SK-N-SH (cell line): ENCODE measurements at regions not wholly inside any gene's neighbourhood (a gene's known extent, or its start where the extent isn't known, plus 50 kb on each side); places are given as distances from the start of the nearest gene placed in this dataset.

ENCODE experiments used
- CTCF ChIA-PET: fragments of 300-600, 350-600 bp; formaldehyde crosslinking; extraction: SDS; loops from one replicate; lab custom pipeline; 2021; lab: Yijun Ruan, JAX
- POLR2A ChIA-PET: fragments of 350-600 bp; sonication (Branson Sonifier 250); formaldehyde crosslinking; extraction: SDS; loops from one replicate; lab custom pipeline; 2020; ENCODE audit warnings: antibody characterized with exemption, inconsistent platforms; lab: Yijun Ruan, JAX
- DNase-seq: peaks from one replicate; pipeline ENCODE4 v3.0.0; 2012
- H2AFZ ChIP-seq: fragments of 200-600 bp; sonication (generic); 2 replicates; pipeline ENCODE4 v1.8.1; 2016; ENCODE audit warnings: antibody characterized with exemption, mild to moderate bottlenecking, low read depth
- H3F3A ChIP-seq: fragments of 200-600 bp; sonication (generic); replicated peaks from 2 replicates; pipeline ENCODE3; 2016; ENCODE audit warnings: antibody characterized with exemption, mild to moderate bottlenecking; ENCODE audit not compliant: insufficient read depth
- H3K27ac ChIP-seq, 2 experiments: fragments of 200-500 bp in 1 of 2; fragments of 200-600 bp in 1 of 2; sonication (Bioruptor generic) in 1 of 2; sonication (generic), shearing (Covaris generic) in 1 of 2; 2 replicates each; pipeline versions ENCODE4 v1.5.1 to v1.6.1; 2014 to 2016; ENCODE audit warnings: low read depth in 2 of 2, inconsistent platforms in 1 of 2, low read length in 1 of 2, mild to moderate bottlenecking in 1 of 2, mixed read lengths in 1 of 2
- H3K27me3 ChIP-seq: fragments of 200-600 bp; sonication (generic), shearing (Covaris generic); 2 replicates; pipeline ENCODE4 v1.6.1; 2016; ENCODE audit warnings: mixed run types; ENCODE audit not compliant: insufficient read depth
- H3K36me3 ChIP-seq, 2 experiments: fragments of 200-500 bp in 1 of 2; fragments of 200-600 bp in 1 of 2; sonication (Bioruptor generic) in 1 of 2; sonication (generic) in 1 of 2; replicated peaks in 1 of 2; 2 replicates each; pipeline versions ENCODE3 to v1.5.1; 2014 to 2016; ENCODE audit warnings: low read length in 1 of 2, mild to moderate bottlenecking in 1 of 2; ENCODE audit not compliant: insufficient read depth in 2 of 2, control insufficient read depth in 1 of 2
- H3K4me1 ChIP-seq, 2 experiments: fragments of 200-500 bp in 1 of 2; fragments of 200-600 bp in 1 of 2; sonication (Bioruptor generic) in 1 of 2; sonication (generic), shearing (Covaris generic) in 1 of 2; 2 replicates each; pipeline versions ENCODE4 v1.5.1 to v1.6.1; 2014 to 2016; ENCODE audit warnings: low read depth in 1 of 2, low read length in 1 of 2, mixed run types in 1 of 2; ENCODE audit not compliant: insufficient read depth in 2 of 2, control insufficient read depth in 1 of 2
- H3K4me2 ChIP-seq: fragments of 200-600 bp; sonication (generic), shearing (Covaris generic); 2 replicates; pipeline ENCODE4 v1.6.1; 2017; ENCODE audit warnings: mixed run types
- H3K4me3 ChIP-seq, 2 experiments: fragments of 200-500 bp in 1 of 2; fragments of 200-600 bp in 1 of 2; sonication (Bioruptor generic) in 1 of 2; sonication (generic), shearing (Covaris generic) in 1 of 2; 2 replicates each; pipeline versions ENCODE4 v1.5.1 to v1.8.1; 2014 to 2016; ENCODE audit warnings: low read depth in 2 of 2, inconsistent platforms in 1 of 2, low read length in 1 of 2, mild to moderate bottlenecking in 1 of 2, mixed read lengths in 1 of 2, moderate library complexity in 1 of 2
- H3K79me2 ChIP-seq: fragments of 200-600 bp; sonication (generic); 2 replicates; pipeline ENCODE4 v1.8.1; 2017; ENCODE audit warnings: mild to moderate bottlenecking; ENCODE audit not compliant: insufficient read depth
- H3K9ac ChIP-seq: fragments of 200-600 bp; sonication (generic); 2 replicates; pipeline ENCODE4 v1.6.1; 2017; ENCODE audit warnings: mixed run types
- H3K9me2 ChIP-seq: fragments of 200-600 bp; sonication (generic); 2 replicates; pipeline ENCODE4 v1.6.1; 2017; ENCODE audit warnings: mixed run types
- H3K9me3 ChIP-seq: fragments of 200-600 bp; sonication (generic); 2 replicates; pipeline ENCODE4 v1.6.1; 2017; ENCODE audit warnings: mixed run types, mild to moderate bottlenecking, moderate library complexity
- H4K20me1 ChIP-seq: fragments of 200-600 bp; sonication (generic); 2 replicates; pipeline ENCODE4 v1.6.1; 2017; ENCODE audit warnings: mild to moderate bottlenecking, mixed run types; ENCODE audit not compliant: insufficient read depth
- CHD2 ChIP-seq: fragments of 150-350 bp; IDR thresholded peaks from 2 replicates; pipeline ENCODE4 v1.6.1; 2018; ENCODE audit warnings: low read length; ENCODE audit not compliant: partially characterized antibody
- ELF1 ChIP-seq: IDR thresholded peaks from 2 replicates; pipeline ENCODE4 v1.4.0; 2012
- EZH2phosphoT487 ChIP-seq: fragments of 200-600 bp; sonication (generic); IDR thresholded peaks from 2 replicates; pipeline ENCODE4 v1.6.1; 2017; ENCODE audit warnings: low read depth, mixed run types, mild to moderate bottlenecking, antibody characterized with exemption, moderate library complexity, borderline replicate concordance
- GABPA ChIP-seq: IDR thresholded peaks from 2 replicates; pipeline ENCODE4 v1.4.0; 2012; ENCODE audit warnings: low read depth, mild to moderate bottlenecking
- GATA2 ChIP-seq: sonication (generic); formaldehyde crosslinking; IDR thresholded peaks from 2 replicates; pipeline ENCODE4 v1.5.0; 2020; ENCODE audit warnings: mild to moderate bottlenecking, missing genetic modification reagents
- JUND ChIP-seq: IDR thresholded peaks from 2 replicates; pipeline ENCODE4 v1.4.0; 2012
- MAX ChIP-seq: IDR thresholded peaks from 2 replicates; pipeline ENCODE4 v1.4.0; 2012; ENCODE audit warnings: low read depth
- MEF2A ChIP-seq: IDR thresholded peaks from 2 replicates; pipeline ENCODE4 v1.4.0; 2012; ENCODE audit warnings: low read depth, borderline replicate concordance
- MXI1 ChIP-seq: IDR thresholded peaks from 2 replicates; pipeline ENCODE4 v1.6.1; 2012; ENCODE audit warnings: mild to moderate bottlenecking, low read depth, low read length, improper control_type of control experiment
- NFIC ChIP-seq: IDR thresholded peaks from 2 replicates; pipeline ENCODE4 v1.4.0; 2012; ENCODE audit warnings: borderline replicate concordance
- PBX3 ChIP-seq: IDR thresholded peaks from 2 replicates; pipeline ENCODE4; 2012
- POLR2AphosphoS5 ChIP-seq: IDR thresholded peaks from 2 replicates; pipeline ENCODE4 v1.6.1; 2012; ENCODE audit warnings: low read depth, low read length
- RCOR1 ChIP-seq: fragments of 150-350 bp; IDR thresholded peaks from 2 replicates; pipeline ENCODE4 v1.6.1; 2017; ENCODE audit warnings: antibody characterized with exemption, low read length
- TAF1 ChIP-seq: IDR thresholded peaks from 2 replicates; pipeline ENCODE4 v1.6.1; 2012; ENCODE audit warnings: low read depth, mild to moderate bottlenecking, low read length, moderate library complexity, borderline replicate concordance
- TEAD4 ChIP-seq: IDR thresholded peaks from 2 replicates; pipeline ENCODE4 v1.4.0; 2012; ENCODE audit warnings: mild to moderate bottlenecking, borderline replicate concordance; ENCODE audit not compliant: insufficient read depth
- USF1 ChIP-seq: IDR thresholded peaks from 2 replicates; pipeline ENCODE4 v1.4.0; 2012; ENCODE audit warnings: low read depth, borderline replicate concordance
- ZBTB33 ChIP-seq: IDR thresholded peaks from 2 replicates; pipeline ENCODE4 v1.4.0; 2012; ENCODE audit warnings: low read depth, borderline replicate concordance
- WGBS: methylation state at CpG from one replicate; pipeline ENCODE4 v1.1.6; 2017; ENCODE audit warnings: low lambda C conversion rate; 5-methylcytosine and 5-hydroxymethylcytosine counted together

GRCh38 chr5:133896873-133897272, 71.6 kb downstream of the C5orf15 start:
- no peak overlapping the region for H3K27ac ChIP-seq
- H3K9me3 ChIP-seq = no peaks in the 10 kb centered on the region
- ChIA-PET POLR2A (no interaction called here), CTCF (interaction anchor here (0.9 to 1.1 kb wide), 5 partner anchors 9 to 344 kb away, joined by 3 to 4 read pairs (median 3); no protein-coding TSS in a partner anchor)
- H3K4me1 ChIP-seq = peaks cover 0 to 18% of the 10 kb centered on the region in 2 experiments; a peak in 2 of 4 replicates
- no peaks in the 10 kb centered on the region; the same call in 1 of the 2 replicates for H3K27me3 ChIP-seq
- no peaks in the 10 kb centered on the region for H3K9me2 ChIP-seq
- 36% methylated on average over 2 of the region's 2 CpGs for WGBS
- H3K4me2 ChIP-seq = no peak overlapping the region
- no peak overlapping the region for H2AFZ ChIP-seq
- H4K20me1 ChIP-seq = no peaks in the 10 kb centered on the region
- no peaks in the 10 kb centered on the region for H3K36me3 ChIP-seq
- TF ChIP-seq JUND (no peak), TEAD4 (no peak), ELF1 (no peak), GABPA (no peak), POLR2AphosphoS5 (no peak), GATA2 (no peak), MEF2A (no peak), CHD2 (no peak), EZH2phosphoT487 (no peak), RCOR1 (no peak), USF1 (no peak), PBX3 (no peak), MXI1 (no peak), TAF1 (no peak), MAX (no peak), NFIC (no peak), ZBTB33 (no peak)
- TF ChIP-seq, all 33 proteins: peak for 0
- no peaks in the 10 kb centered on the region for H3K79me2 ChIP-seq
- H3K4me3 ChIP-seq = no peak overlapping the region
- no peaks in the 10 kb centered on the region for H3F3A ChIP-seq
- DNase-seq = no peak
- H3K9ac ChIP-seq = no peak overlapping the region
